Transverse colon (tissue), 4 donors: ENCODE measurements at regions not wholly inside any gene's neighbourhood (a gene's known extent, or its start where the extent isn't known, plus 50 kb on each side); places are given as distances from the start of the nearest gene placed in this dataset.

Source experiments
- DNase-seq: peaks from one replicate; pipeline ENCODE4 v3.0.0-alpha.2; 2019
- H3K27ac ChIP-seq, 4 donors: fragments of 200-600 bp; sonication (generic); 2 replicates each; pipeline ENCODE4 v1.5.1; 2016 to 2018; ENCODE audit warnings: inconsistent platforms in 4 of 4
- H3K27me3 ChIP-seq: fragments of 200-600 bp; sonication (generic); 2 replicates; pipeline ENCODE4 v1.5.1; 2017; ENCODE audit warnings: inconsistent platforms
- H3K36me3 ChIP-seq, 4 donors: fragments of 200-600 bp; sonication (generic); 2 replicates each; pipeline ENCODE4 v1.5.1; 2017 to 2019; ENCODE audit warnings: inconsistent platforms in 4 of 4
- H3K4me1 ChIP-seq, 4 donors: fragments of 200-600 bp; sonication (generic); 2 replicates each; pipeline ENCODE4 v1.5.1; 2017 to 2020; ENCODE audit warnings: inconsistent platforms in 4 of 4
- H3K4me3 ChIP-seq, 4 donors: fragments of 200-600 bp; sonication (generic); 1 replicate in 1 of 4; 2 replicates in 3 of 4; pipeline versions ENCODE4 v1.5.1 to v1.6.1; 2017 to 2019; ENCODE audit warnings: inconsistent platforms in 4 of 4
- H3K9me3 ChIP-seq, 2 donors: fragments of 200-600 bp; sonication (generic); 2 replicates each; pipeline ENCODE4 v1.5.1; 2017 to 2019; ENCODE audit warnings: inconsistent platforms in 2 of 2
- CTCF ChIP-seq, 5 experiments: fragments of 200-600 bp in 3 of 5; fragments of 450-650 bp in 2 of 5; sonication (generic) in 3 of 5; IDR thresholded peaks; 1 replicate in 2 of 5; 2 replicates in 3 of 5; pipeline ENCODE4 v1.5.1; 2016 to 2017; ENCODE audit warnings: antibody characterized with exemption in 5 of 5, inconsistent platforms in 3 of 5, mild to moderate bottlenecking in 2 of 5, moderate library complexity in 1 of 5
- EP300 ChIP-seq: sonication (generic); formaldehyde crosslinking; IDR thresholded peaks from one replicate; pipeline ENCODE4 v1.6.1; 2017; ENCODE audit warnings: antibody characterized with exemption, low read depth
- POLR2A ChIP-seq: fragments of 450-650 bp; IDR thresholded peaks from one replicate; pipeline ENCODE4 v1.6.1; 2016; ENCODE audit warnings: antibody characterized with exemption, mild to moderate bottlenecking, moderate library complexity
- POLR2AphosphoS5 ChIP-seq, 3 donors: sonication (generic); formaldehyde crosslinking; IDR thresholded peaks; one replicate each; pipeline ENCODE4 v1.6.1; 2016; ENCODE audit warnings: antibody characterized with exemption in 3 of 3
- WGBS, 2 donors: methylation state at CpG; one replicate each; pipeline ENCODE4 v1.1.5; 2018; ENCODE audit warnings: low coverage in 1 of 2; 5-methylcytosine and 5-hydroxymethylcytosine counted together
- in situ Hi-C, 4 donors: fragments of 200-750 bp; cut with MboI; loops; one replicate each; pipeline versions ENCODE4 v1.15.0 to v1.15.1; 2017; ENCODE audit warnings: low sequenced_read_pairs in 3 of 4, low pct_ligation_motif_present in 1 of 4, low pct_unique_long_range_greater_than_20kb in 1 of 4
- intact Hi-C: fragments of 100-400 bp; cut with DNase I; formaldehyde crosslinking; loops from one replicate; pipeline ENCODE4 v1.15.1; 2023; ENCODE audit warnings: low total_unique reads

GRCh38 chr1:81114191-81114590 lies 686.5 kb upstream of the ADGRL2 start:
- in situ Hi-C loops = no loop called here
- no peaks in the 10 kb centered on the region for H3K4me1 ChIP-seq
- no peaks in the 10 kb centered on the region for H3K9me3 ChIP-seq
- intact Hi-C loops = no loop called here
- TF ChIP-seq EP300 (no peak), POLR2AphosphoS5 (IDR thresholded peaks at IDR 0.05) (no peak), POLR2A (no peak), CTCF (IDR thresholded peaks at IDR 0.05) (no peak)
- H3K4me3 ChIP-seq = no peak overlapping the region
- no peaks in the 10 kb centered on the region for H3K27me3 ChIP-seq
- H3K27ac ChIP-seq = no peak overlapping the region
- H3K36me3 ChIP-seq = no peaks in the 10 kb centered on the region
- DNase-seq = no peak
- 84 to 86% methylated on average over 5 of the region's 5 CpGs for WGBS, 2 donors

DNA sequence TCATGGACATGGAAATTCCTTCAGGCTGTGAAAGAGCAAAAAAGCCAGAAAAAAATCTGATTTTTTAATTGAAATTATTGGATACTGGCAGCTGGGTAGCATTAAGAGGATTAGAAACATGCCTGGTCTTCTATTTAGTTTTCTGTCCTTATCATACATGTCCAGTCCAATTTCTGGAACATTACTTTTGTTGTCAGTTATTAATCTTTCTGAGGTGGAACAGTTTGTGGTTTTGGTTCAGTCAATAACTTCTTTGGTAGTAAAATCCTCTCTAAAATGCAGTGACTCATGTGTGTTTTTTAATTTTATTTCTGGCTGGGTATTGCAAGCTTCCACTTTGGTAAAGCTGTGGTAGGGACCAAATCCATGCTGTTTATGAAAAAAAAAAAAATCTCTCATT lies 687.0 kb upstream of the ADGRL2 start:
- Histone ChIP-seq H3K27ac (no peak overlapping the region), H3K4me1 (no peaks in the 10 kb centered on the region), H3K4me3 (no peak overlapping the region), H3K27me3 (no peaks in the 10 kb centered on the region), H3K36me3 (no peaks in the 10 kb centered on the region), H3K9me3 (no peaks in the 10 kb centered on the region)
- no peak for TF ChIP-seq POLR2A
- TF ChIP-seq EP300 = no peak
- TF ChIP-seq CTCF (IDR thresholded peaks at IDR 0.05) = no peak
- TF ChIP-seq POLR2AphosphoS5 (IDR thresholded peaks at IDR 0.05) = no peak
- intact Hi-C loops (no loop called here), in situ Hi-C loops (no loop called here)
- no peak for DNase-seq

DNA sequence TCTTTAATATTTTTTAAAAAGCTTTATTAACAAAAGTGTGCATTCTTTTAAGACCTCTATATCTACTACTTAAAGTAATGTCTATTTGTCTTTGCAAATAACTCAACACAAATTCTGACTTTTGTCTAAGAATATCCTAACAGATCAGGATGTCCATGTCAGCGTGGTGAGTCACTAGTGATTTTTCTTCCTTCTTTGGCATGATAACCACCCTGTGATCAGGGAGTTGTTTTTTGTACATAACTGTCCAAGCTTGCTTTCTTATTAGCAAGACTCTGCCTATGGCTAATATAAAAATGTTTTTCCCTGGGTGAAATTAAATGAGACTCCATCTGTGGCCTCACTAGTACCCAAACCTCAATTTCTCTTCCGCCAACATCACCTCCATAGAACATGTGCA lies 688.9 kb upstream of the ADGRL2 start:
- Histone ChIP-seq H3K4me1 (no peaks in the 10 kb centered on the region), H3K9me3 (no peaks in the 10 kb centered on the region), H3K4me3 (no peak overlapping the region), H3K27me3 (no peaks in the 10 kb centered on the region), H3K36me3 (no peaks in the 10 kb centered on the region), H3K27ac (no peak overlapping the region)
- WGBS, 2 donors = 58 to 81% methylated on average over 2 of the region's 2 CpGs
- in situ Hi-C loops = no loop called here
- DNase-seq = no peak
- intact Hi-C loops = no loop called here
- no peak for TF ChIP-seq POLR2A
- no peak for TF ChIP-seq CTCF (IDR thresholded peaks at IDR 0.05)
- TF ChIP-seq EP300 = no peak
- no peak for TF ChIP-seq POLR2AphosphoS5 (IDR thresholded peaks at IDR 0.05)

DNA sequence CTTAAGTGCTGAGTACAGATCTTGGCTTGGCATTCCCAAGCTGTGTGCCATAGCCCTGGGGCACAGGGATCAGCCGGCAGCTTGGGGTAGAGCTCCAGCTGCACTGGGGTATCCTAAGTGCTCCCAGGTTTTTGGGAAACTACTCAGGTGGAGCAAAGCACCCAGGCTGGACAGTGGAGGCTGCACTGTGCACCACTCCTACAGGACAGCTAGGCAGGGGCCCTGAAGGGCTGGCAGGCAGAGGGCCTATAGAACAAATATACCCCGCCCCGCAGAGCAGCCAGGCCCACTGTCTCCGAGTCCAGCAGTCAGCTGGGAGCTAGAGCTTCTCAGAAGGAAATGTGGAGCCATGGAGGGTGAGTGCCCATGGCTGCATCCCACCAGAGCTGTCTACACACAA lies 691.7 kb upstream of the ADGRL2 start:
- TF ChIP-seq EP300 (no peak), POLR2A (no peak), POLR2AphosphoS5 (IDR thresholded peaks at IDR 0.05) (no peak), CTCF (IDR thresholded peaks at IDR 0.05) (no peak)
- intact Hi-C loops (no loop called here), in situ Hi-C loops (no loop called here)
- Histone ChIP-seq H3K36me3 (no peaks in the 10 kb centered on the region), H3K27ac (no peak overlapping the region), H3K4me1 (no peaks in the 10 kb centered on the region), H3K4me3 (no peak overlapping the region), H3K27me3 (no peaks in the 10 kb centered on the region), H3K9me3 (no peaks in the 10 kb centered on the region)
- WGBS, 2 donors = 100% methylated on average over 4 of the region's 4 CpGs; no CpG with 5 or more reads in 1 of the 2 donors
- DNase-seq = no peak
